GM23338 (cell line): ENCODE measurements at regions not wholly inside any gene's neighbourhood (a gene's known extent, or its start where the extent isn't known, plus 50 kb on each side); places are given as distances from the start of the nearest gene placed in this dataset.

Source experiments
- ATAC-seq: fragments of 200-7000 bp; cut with Tn5 transposase; 3 replicates; pipeline ENCODE4 v1.9.1; 2020
- DNase-seq: peaks from one replicate; pipeline ENCODE4 v3.0.0-alpha.2; 2015; ENCODE audit warnings: low spot score
- H2AFZ ChIP-seq: fragments of 200-600 bp; sonication (generic); 2 replicates; pipeline ENCODE4 v1.8.0; 2016; ENCODE audit warnings: antibody characterized with exemption, mild to moderate bottlenecking, moderate library complexity
- H3F3A ChIP-seq: fragments of 200-600 bp; sonication (generic); replicated peaks from 2 replicates; pipeline ENCODE4 v1.8.0; 2017; ENCODE audit warnings: antibody characterized with exemption, mixed run types, low read depth
- H3K27ac ChIP-seq: fragments of 200-600 bp; sonication (generic); 2 replicates; pipeline ENCODE4 v1.6.1; 2016; ENCODE audit warnings: low read depth
- H3K27me3 ChIP-seq: fragments of 200-600 bp; sonication (generic); 2 replicates; pipeline ENCODE4 v1.8.0; 2016; ENCODE audit warnings: mild to moderate bottlenecking, mixed run types, moderate library complexity; ENCODE audit not compliant: insufficient read depth
- H3K36me3 ChIP-seq: fragments of 200-600 bp; sonication (generic); 2 replicates; pipeline ENCODE4 v1.8.0; 2016; ENCODE audit warnings: mild to moderate bottlenecking; ENCODE audit not compliant: insufficient read depth
- H3K4me1 ChIP-seq: fragments of 200-600 bp; sonication (generic); 2 replicates; pipeline ENCODE4 v1.8.0; 2016; ENCODE audit warnings: mild to moderate bottlenecking, moderate library complexity; ENCODE audit not compliant: insufficient read depth
- H3K4me2 ChIP-seq: fragments of 200-600 bp; sonication (generic); 2 replicates; pipeline ENCODE4 v1.7.1; 2017; ENCODE audit warnings: mixed run types
- H3K4me3 ChIP-seq: fragments of 200-600 bp; sonication (generic); 2 replicates; pipeline ENCODE4 v1.6.1; 2016; ENCODE audit warnings: mixed run types
- H3K79me2 ChIP-seq: fragments of 200-600 bp; sonication (generic); replicated peaks from 2 replicates; pipeline ENCODE4 v1.8.0; 2017; ENCODE audit warnings: mild to moderate bottlenecking; ENCODE audit not compliant: insufficient read depth
- H3K9me2 ChIP-seq: fragments of 200-600 bp; sonication (generic); 2 replicates; pipeline ENCODE4 v1.8.0; 2017; ENCODE audit not compliant: insufficient read depth
- H4K20me1 ChIP-seq: fragments of 200-600 bp; sonication (generic); replicated peaks from 2 replicates; pipeline ENCODE4 v1.8.0; 2017; ENCODE audit warnings: mild to moderate bottlenecking; ENCODE audit not compliant: insufficient read depth
- H3K27ac Mint-ChIP-seq: 2 replicates; pipeline ENCODE4 v1.8.0; 2020; ENCODE audit warnings: inconsistent platforms, mild to moderate bottlenecking, moderate library complexity, mixed read lengths
- H3K27me3 Mint-ChIP-seq: 3 replicates; pipeline ENCODE4 v1.8.0; 2022; ENCODE audit warnings: low read depth, mild to moderate bottlenecking, moderate library complexity, mixed read lengths, inconsistent platforms; ENCODE audit not compliant: insufficient read depth, poor library complexity
- H3K36me3 Mint-ChIP-seq: 3 replicates; pipeline ENCODE4 v1.8.0; 2021; ENCODE audit warnings: low read depth, mild to moderate bottlenecking, inconsistent platforms, moderate library complexity, mixed read lengths
- H3K4me1 Mint-ChIP-seq: 3 replicates; pipeline ENCODE4 v1.8.0; 2020; ENCODE audit warnings: mild to moderate bottlenecking, inconsistent platforms, mixed read lengths
- H3K4me3 Mint-ChIP-seq: 3 replicates; pipeline ENCODE4 v1.8.0; 2021; ENCODE audit warnings: moderate library complexity, mild to moderate bottlenecking, inconsistent platforms, mixed read lengths
- H3K9me3 Mint-ChIP-seq: 3 replicates; pipeline ENCODE4 v1.8.0; 2020; ENCODE audit warnings: moderate library complexity, mild to moderate bottlenecking, inconsistent platforms, mixed read lengths
- CREB1 ChIP-seq: fragments of 250-450 bp; sonication (Bioruptor Pico); IDR thresholded peaks from 2 replicates; pipeline ENCODE4 v1.5.0; 2020; ENCODE audit warnings: low read depth, mild to moderate bottlenecking, moderate library complexity
- STAT1 ChIP-seq: IDR thresholded peaks from one replicate; pipeline ENCODE4 v1.6.1; 2016; ENCODE audit warnings: antibody characterized with exemption; ENCODE audit not compliant: unreplicated experiment
- ZNF114 ChIP-seq: fragments of 250-450 bp; sonication (Bioruptor Pico); IDR thresholded peaks from 2 replicates; pipeline ENCODE4 v1.5.0; 2020; ENCODE audit warnings: mild to moderate bottlenecking, moderate library complexity
- TF ChIP-seq, protein P1 (sequence below): IDR thresholded peaks from 2 replicates; pipeline ENCODE4 v1.6.1; 2016; ENCODE audit warnings: antibody characterized with exemption
- TF ChIP-seq, protein P2 (sequence below): fragments of 250-450 bp; sonication (Bioruptor Pico); IDR thresholded peaks from 2 replicates; pipeline ENCODE4 v1.5.0; 2020; ENCODE audit warnings: mild to moderate bottlenecking, moderate library complexity

- Histone ChIP-seq H2AFZ (no peak overlapping the region), H3K4me2 (no peak overlapping the region), H3K36me3 (peaks cover 7% of the 10 kb centered on the region; the same call in 1 of the 2 replicates), H3K4me1 (no peaks in the 10 kb centered on the region), H3K4me3 (no peak overlapping the region), H3K79me2 (no peaks in the 10 kb centered on the region), H3K27me3 (no peaks in the 10 kb centered on the region), H3F3A (no peaks in the 10 kb centered on the region), H4K20me1 (no peaks in the 10 kb centered on the region), H3K9me2 (0 out of 2 replicates have a peak, but pooled peaks cover 2% of the 10 kb centered on the region), H3K27ac (no peak overlapping the region)
- TF ChIP-seq, protein P1, sequence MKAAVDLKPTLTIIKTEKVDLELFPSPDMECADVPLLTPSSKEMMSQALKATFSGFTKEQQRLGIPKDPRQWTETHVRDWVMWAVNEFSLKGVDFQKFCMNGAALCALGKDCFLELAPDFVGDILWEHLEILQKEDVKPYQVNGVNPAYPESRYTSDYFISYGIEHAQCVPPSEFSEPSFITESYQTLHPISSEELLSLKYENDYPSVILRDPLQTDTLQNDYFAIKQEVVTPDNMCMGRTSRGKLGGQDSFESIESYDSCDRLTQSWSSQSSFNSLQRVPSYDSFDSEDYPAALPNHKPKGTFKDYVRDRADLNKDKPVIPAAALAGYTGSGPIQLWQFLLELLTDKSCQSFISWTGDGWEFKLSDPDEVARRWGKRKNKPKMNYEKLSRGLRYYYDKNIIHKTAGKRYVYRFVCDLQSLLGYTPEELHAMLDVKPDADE: no peak
- TF ChIP-seq, protein P2, sequence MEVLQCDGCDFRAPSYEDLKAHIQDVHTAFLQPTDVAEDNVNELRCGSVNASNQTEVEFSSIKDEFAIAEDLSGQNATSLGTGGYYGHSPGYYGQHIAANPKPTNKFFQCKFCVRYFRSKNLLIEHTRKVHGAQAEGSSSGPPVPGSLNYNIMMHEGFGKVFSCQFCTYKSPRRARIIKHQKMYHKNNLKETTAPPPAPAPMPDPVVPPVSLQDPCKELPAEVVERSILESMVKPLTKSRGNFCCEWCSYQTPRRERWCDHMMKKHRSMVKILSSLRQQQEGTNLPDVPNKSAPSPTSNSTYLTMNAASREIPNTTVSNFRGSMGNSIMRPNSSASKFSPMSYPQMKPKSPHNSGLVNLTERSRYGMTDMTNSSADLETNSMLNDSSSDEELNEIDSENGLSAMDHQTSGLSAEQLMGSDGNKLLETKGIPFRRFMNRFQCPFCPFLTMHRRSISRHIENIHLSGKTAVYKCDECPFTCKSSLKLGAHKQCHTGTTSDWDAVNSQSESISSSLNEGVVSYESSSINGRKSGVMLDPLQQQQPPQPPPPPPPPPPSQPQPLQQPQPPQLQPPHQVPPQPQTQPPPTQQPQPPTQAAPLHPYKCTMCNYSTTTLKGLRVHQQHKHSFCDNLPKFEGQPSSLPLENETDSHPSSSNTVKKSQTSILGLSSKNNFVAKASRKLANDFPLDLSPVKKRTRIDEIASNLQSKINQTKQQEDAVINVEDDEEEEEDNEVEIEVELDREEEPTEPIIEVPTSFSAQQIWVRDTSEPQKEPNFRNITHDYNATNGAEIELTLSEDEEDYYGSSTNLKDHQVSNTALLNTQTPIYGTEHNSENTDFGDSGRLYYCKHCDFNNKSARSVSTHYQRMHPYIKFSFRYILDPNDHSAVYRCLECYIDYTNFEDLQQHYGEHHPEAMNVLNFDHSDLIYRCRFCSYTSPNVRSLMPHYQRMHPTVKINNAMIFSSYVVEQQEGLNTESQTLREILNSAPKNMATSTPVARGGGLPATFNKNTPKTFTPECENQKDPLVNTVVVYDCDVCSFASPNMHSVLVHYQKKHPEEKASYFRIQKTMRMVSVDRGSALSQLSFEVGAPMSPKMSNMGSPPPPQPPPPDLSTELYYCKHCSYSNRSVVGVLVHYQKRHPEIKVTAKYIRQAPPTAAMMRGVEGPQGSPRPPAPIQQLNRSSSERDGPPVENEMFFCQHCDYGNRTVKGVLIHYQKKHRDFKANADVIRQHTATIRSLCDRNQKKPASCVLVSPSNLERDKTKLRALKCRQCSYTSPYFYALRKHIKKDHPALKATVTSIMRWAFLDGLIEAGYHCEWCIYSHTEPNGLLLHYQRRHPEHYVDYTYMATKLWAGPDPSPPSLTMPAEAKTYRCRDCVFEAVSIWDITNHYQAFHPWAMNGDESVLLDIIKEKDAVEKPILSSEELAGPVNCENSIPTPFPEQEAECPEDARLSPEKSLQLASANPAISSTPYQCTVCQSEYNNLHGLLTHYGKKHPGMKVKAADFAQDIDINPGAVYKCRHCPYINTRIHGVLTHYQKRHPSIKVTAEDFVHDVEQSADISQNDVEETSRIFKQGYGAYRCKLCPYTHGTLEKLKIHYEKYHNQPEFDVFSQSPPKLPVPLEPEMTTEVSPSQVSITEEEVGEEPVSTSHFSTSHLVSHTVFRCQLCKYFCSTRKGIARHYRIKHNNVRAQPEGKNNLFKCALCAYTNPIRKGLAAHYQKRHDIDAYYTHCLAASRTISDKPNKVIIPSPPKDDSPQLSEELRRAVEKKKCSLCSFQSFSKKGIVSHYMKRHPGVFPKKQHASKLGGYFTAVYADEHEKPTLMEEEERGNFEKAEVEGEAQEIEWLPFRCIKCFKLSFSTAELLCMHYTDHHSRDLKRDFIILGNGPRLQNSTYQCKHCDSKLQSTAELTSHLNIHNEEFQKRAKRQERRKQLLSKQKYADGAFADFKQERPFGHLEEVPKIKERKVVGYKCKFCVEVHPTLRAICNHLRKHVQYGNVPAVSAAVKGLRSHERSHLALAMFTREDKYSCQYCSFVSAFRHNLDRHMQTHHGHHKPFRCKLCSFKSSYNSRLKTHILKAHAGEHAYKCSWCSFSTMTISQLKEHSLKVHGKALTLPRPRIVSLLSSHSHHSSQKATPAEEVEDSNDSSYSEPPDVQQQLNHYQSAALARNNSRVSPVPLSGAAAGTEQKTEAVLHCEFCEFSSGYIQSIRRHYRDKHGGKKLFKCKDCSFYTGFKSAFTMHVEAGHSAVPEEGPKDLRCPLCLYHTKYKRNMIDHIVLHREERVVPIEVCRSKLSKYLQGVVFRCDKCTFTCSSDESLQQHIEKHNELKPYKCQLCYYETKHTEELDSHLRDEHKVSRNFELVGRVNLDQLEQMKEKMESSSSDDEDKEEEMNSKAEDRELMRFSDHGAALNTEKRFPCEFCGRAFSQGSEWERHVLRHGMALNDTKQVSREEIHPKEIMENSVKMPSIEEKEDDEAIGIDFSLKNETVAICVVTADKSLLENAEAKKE (CRISPR knock-in tag): no peak
- TF ChIP-seq STAT1 (no peak), ZNF114 (no peak)
- H3K4me3 Mint-ChIP-seq: no peak overlapping the region
- peaks cover 11% of the 10 kb centered on the region for H3K36me3 Mint-ChIP-seq
- DNase-seq (no peak), ATAC-seq (no peak)
- H3K27ac Mint-ChIP-seq: no peak overlapping the region
- no peaks in the 10 kb centered on the region for H3K27me3 Mint-ChIP-seq
- peaks cover 26% of the 10 kb centered on the region for H3K9me3 Mint-ChIP-seq
- H3K4me1 Mint-ChIP-seq: no peaks in the 10 kb centered on the region
These were observed 343.1 kb upstream of the MBL2 start for GRCh38 chr10:53115660-53116059.

DNA sequence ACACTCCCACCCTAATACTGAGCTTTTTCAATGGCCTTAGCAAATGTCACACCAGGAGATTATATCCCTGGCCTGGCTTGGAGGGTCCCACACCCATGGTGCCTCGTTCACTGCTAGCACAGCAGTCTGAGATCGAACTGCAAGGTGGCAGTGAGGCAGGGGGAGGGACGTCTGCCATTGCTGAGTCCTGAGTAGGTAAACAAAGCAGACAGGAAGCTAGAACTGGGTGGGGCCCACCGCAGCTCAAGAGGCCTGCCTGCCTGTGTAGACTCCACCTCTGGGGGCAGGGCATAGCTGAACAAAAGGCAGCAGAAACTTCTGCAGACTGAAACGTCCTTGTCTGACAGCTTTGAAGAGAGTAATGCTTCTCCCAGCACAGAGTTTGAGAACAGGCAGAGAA lies 338.9 kb upstream of the MBL2 start:
- peaks cover 8% of the 10 kb centered on the region for H3K4me1 Mint-ChIP-seq
- Histone ChIP-seq H3K36me3 (no peaks in the 10 kb centered on the region), H3K4me3 (no peak overlapping the region), H3F3A (no peaks in the 10 kb centered on the region), H3K79me2 (no peaks in the 10 kb centered on the region), H3K9me2 (0 out of 2 replicates have a peak, but pooled peaks cover 2% of the 10 kb centered on the region), H4K20me1 (no peaks in the 10 kb centered on the region), H2AFZ (no peak overlapping the region), H3K4me2 (no peak overlapping the region), H3K4me1 (0 out of 2 replicates have a peak, but pooled peaks cover 6% of the 10 kb centered on the region), H3K27ac (no peak overlapping the region), H3K27me3 (no peaks in the 10 kb centered on the region)
- H3K9me3 Mint-ChIP-seq: peaks cover 23% of the 10 kb centered on the region
- DNase-seq: no peak
- no peak overlapping the region for H3K4me3 Mint-ChIP-seq
- no peak overlapping the region for H3K27ac Mint-ChIP-seq
- peaks cover 2% of the 10 kb centered on the region for H3K27me3 Mint-ChIP-seq
- peaks cover 15% of the 10 kb centered on the region for H3K36me3 Mint-ChIP-seq
- ATAC-seq: no peak
- TF ChIP-seq CREB1 (CRISPR knock-in tag): no peak
